ENCODE measurements at regions not wholly inside any gene's neighbourhood (a gene's known extent, or its start where the extent isn't known, plus 50 kb on each side); places are given as distances from the start of the nearest gene placed in this dataset.
A peak's percentile ranks its signal among the peaks of the same experiment; 100 is the strongest.

DNA sequence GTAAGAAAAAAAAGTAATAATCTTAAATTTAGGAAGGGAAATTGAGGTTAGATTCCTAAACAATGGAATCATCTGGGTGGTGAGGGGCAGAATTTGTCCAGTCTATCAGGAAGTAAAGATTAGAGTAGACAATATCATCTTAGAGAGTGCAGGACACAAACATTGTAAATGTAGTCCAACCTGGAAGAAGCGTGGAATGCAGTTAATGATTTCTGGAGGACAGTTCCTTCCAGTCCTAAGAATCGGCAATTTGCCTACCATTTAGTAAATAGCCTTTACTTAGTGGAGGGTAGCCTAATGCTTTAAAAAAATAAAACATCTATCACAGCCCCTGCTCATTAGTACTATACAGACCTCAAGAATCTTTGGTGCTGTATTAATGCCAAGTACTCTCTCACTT is 147.5 kb upstream of the TTC29 start:
- Histone ChIP-seq H3K79me2 (ENCODE audit: insufficient read depth, low read length) (no peaks in the 10 kb centered on the region), H3K4me2 (ENCODE audit: low read depth, low read length, poor library complexity, severe bottlenecking) (no peak overlapping the region), H3K9me2 (replicated peaks; ENCODE audit: low read depth, low read length) (no peaks in the 10 kb centered on the region), H4K20me1 (ENCODE audit: insufficient read depth, low read length, poor library complexity, severe bottlenecking) (no peaks in the 10 kb centered on the region), H2AFZ (ENCODE audit: low read length) (no peak overlapping the region), H3K9ac (ENCODE audit: low read depth, low read length, poor library complexity, severe bottlenecking) (no peak overlapping the region), H3K9me3 (ENCODE audit: insufficient read depth, low read depth, low read length) (no peaks in the 10 kb centered on the region), H3K4me1 (ENCODE audit: insufficient read depth, low read length, poor library complexity, severe bottlenecking) (no peaks in the 10 kb centered on the region), H3K27me3 (ENCODE audit: insufficient read depth, low read length, poor library complexity, severe bottlenecking) (no peaks in the 10 kb centered on the region), H3K36me3 (ENCODE audit: insufficient read depth, low read length) (no peaks in the 10 kb centered on the region), H3K4me3 (ENCODE audit: low read length, poor library complexity, severe bottlenecking) (no peak overlapping the region), H3F3A (ENCODE audit: low read depth) (no peaks in the 10 kb centered on the region)
- TF ChIP-seq EZH2phosphoT487 (IDR thresholded peaks at IDR 0.05; ENCODE audit: borderline replicate concordance) = no peak
- TF ChIP-seq, protein P1, sequence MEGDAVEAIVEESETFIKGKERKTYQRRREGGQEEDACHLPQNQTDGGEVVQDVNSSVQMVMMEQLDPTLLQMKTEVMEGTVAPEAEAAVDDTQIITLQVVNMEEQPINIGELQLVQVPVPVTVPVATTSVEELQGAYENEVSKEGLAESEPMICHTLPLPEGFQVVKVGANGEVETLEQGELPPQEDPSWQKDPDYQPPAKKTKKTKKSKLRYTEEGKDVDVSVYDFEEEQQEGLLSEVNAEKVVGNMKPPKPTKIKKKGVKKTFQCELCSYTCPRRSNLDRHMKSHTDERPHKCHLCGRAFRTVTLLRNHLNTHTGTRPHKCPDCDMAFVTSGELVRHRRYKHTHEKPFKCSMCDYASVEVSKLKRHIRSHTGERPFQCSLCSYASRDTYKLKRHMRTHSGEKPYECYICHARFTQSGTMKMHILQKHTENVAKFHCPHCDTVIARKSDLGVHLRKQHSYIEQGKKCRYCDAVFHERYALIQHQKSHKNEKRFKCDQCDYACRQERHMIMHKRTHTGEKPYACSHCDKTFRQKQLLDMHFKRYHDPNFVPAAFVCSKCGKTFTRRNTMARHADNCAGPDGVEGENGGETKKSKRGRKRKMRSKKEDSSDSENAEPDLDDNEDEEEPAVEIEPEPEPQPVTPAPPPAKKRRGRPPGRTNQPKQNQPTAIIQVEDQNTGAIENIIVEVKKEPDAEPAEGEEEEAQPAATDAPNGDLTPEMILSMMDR (conservative IDR thresholded peaks at IDR 0.05; ENCODE audit: low read length) = no peak

DNA sequence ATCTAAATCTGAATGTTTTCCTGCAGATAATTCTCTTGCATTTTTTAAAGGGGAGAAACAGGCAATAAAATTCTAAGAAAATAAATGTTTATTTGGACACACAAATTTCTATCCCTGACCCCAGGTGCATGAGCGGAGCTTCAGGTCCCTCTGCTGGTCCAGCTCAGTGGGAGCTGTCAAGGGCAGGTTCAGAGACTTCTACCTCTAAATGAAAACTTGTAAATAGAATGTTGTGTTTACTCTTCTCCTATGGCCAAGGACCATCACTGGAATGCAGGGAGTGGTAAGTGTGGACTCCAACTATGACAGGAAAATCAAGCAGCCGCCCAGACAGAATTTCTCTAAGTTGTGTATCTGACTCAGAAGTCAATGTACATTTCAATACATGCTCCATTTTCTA is 148.6 kb upstream of the TTC29 start:
- no peak for TF ChIP-seq EZH2phosphoT487 (IDR thresholded peaks at IDR 0.05; ENCODE audit: borderline replicate concordance)
- TF ChIP-seq, protein P1 (conservative IDR thresholded peaks at IDR 0.05; ENCODE audit: low read length) = peak; percentile 43; the same call in 1 of the 2 replicates
- no peak overlapping the region for H3K4me2 ChIP-seq (ENCODE audit: low read depth, low read length, poor library complexity, severe bottlenecking)
- H3K4me1 ChIP-seq (ENCODE audit: insufficient read depth, low read length, poor library complexity, severe bottlenecking) = no peaks in the 10 kb centered on the region

DNA sequence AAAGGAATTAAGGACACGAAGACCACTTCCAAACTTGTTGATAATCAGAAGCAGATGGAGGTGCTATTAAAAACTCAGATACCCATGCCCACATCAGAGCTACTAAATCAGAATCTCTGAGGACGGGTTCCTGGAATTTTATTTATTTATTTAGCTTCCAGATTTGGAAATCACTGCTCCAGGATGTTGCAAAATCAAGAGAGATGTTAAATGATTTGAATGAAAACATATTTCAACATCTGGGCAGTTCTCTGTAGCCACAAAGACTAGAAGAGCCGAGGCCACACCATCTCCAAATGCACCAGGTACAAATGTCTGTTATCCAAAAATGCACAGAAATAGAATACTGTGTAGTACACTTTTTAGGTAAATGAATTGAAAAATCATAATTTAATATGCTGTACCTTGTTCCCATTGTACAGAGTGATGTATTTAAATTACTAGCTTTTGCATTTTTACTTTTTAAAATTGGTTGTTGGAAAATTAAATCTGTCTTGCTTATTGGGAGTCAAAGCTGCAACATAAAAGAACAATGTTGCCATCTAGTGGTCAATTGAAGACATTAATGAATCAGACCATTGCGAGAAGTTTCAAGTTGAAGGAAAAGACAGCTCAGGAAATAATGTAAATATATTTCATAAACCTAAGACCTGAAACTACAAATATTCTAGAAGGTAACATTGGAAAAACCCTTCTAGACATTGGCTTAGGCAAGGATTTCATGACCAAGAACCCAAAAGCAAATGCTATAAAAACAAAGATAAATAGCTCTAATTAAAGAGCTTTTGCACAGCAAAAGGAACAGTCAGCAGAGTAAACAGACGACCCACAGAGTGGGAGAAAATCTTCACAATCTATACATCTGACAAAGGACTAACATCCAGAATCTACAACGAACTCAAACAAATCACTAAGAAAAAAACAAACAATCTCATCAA is 151.3 kb upstream of the TTC29 start:
- Histone ChIP-seq H3K79me2 (ENCODE audit: insufficient read depth, low read length) (no peaks in the 10 kb centered on the region), H4K20me1 (ENCODE audit: insufficient read depth, low read length, poor library complexity, severe bottlenecking) (no peaks in the 10 kb centered on the region), H3K4me1 (ENCODE audit: insufficient read depth, low read length, poor library complexity, severe bottlenecking) (no peaks in the 10 kb centered on the region), H3K4me2 (ENCODE audit: low read depth, low read length, poor library complexity, severe bottlenecking) (no peak overlapping the region), H3K27me3 (ENCODE audit: insufficient read depth, low read length, poor library complexity, severe bottlenecking) (no peaks in the 10 kb centered on the region), H3K9me3 (ENCODE audit: insufficient read depth, low read depth, low read length) (no peaks in the 10 kb centered on the region), H3K4me3 (ENCODE audit: low read length, poor library complexity, severe bottlenecking) (no peak overlapping the region), H3K9ac (ENCODE audit: low read depth, low read length, poor library complexity, severe bottlenecking) (no peak overlapping the region), H2AFZ (ENCODE audit: low read length) (no peak overlapping the region), H3K36me3 (ENCODE audit: insufficient read depth, low read length) (no peaks in the 10 kb centered on the region), H3F3A (ENCODE audit: low read depth) (no peaks in the 10 kb centered on the region), H3K9me2 (replicated peaks; ENCODE audit: low read depth, low read length) (no peaks in the 10 kb centered on the region)
- no peak for TF ChIP-seq EZH2phosphoT487 (IDR thresholded peaks at IDR 0.05; ENCODE audit: borderline replicate concordance)
- TF ChIP-seq, protein P1 (conservative IDR thresholded peaks at IDR 0.05; ENCODE audit: low read length) = peak; percentile 72

More for the DNA sequence above, 148.6 kb upstream of the TTC29 start:
- H3K79me2 ChIP-seq (ENCODE audit: insufficient read depth, low read length) = no peaks in the 10 kb centered on the region
- H3K36me3 ChIP-seq (ENCODE audit: insufficient read depth, low read length) = no peaks in the 10 kb centered on the region
- no peaks in the 10 kb centered on the region for H3K9me3 ChIP-seq (ENCODE audit: insufficient read depth, low read depth, low read length)
- no peak overlapping the region for H3K4me3 ChIP-seq (ENCODE audit: low read length, poor library complexity, severe bottlenecking)
- no peak overlapping the region for H2AFZ ChIP-seq (ENCODE audit: low read length)
- no peak overlapping the region for H3K9ac ChIP-seq (ENCODE audit: low read depth, low read length, poor library complexity, severe bottlenecking)
- no peaks in the 10 kb centered on the region for H3K9me2 ChIP-seq (replicated peaks; ENCODE audit: low read depth, low read length)
- no peaks in the 10 kb centered on the region for H3F3A ChIP-seq (ENCODE audit: low read depth)
- no peaks in the 10 kb centered on the region for H4K20me1 ChIP-seq (ENCODE audit: insufficient read depth, low read length, poor library complexity, severe bottlenecking)
- no peaks in the 10 kb centered on the region for H3K27me3 ChIP-seq (ENCODE audit: insufficient read depth, low read length, poor library complexity, severe bottlenecking)

Measured in Loucy (cell line).